ENCODE measurements at regions not wholly inside any gene's neighbourhood (a gene's known extent, or its start where the extent isn't known, plus 50 kb on each side); places are given as distances from the start of the nearest gene placed in this dataset.
"Not testable (repeated sequence)": the region's sequence is repeated elsewhere in the genome, so short reads cannot be mapped to it uniquely, and the experiment has no call there.

- CTCF ChIA-PET = interaction anchor here (1.7 kb wide), 1 partner anchor 27 kb away, joined by 8 read pairs; no protein-coding TSS in a partner anchor
- Mint-ChIP-seq H3K9me3 (ENCODE audit: low read depth) (no peaks in the 10 kb centered on the region), H3K4me3 (peak overlapping the region; percentile 20), H3K27me3 (peaks cover 30% of the 10 kb centered on the region), H3K36me3 (no peaks in the 10 kb centered on the region), H3K4me1 (peaks cover 30% of the 10 kb centered on the region), H3K27ac (peak overlapping the region; percentile 72)
- ATAC-seq (peak; percentile 85), DNase-seq (peak; percentile 84)
Observed at GRCh38 chr10:129057856-129058663, 409.0 kb upstream of the MGMT start.

GRCh38 chr10:129058664-129059155, 408.3 kb upstream of the MGMT start:
- Mint-ChIP-seq H3K36me3 (no peaks in the 10 kb centered on the region), H3K9me3 (ENCODE audit: low read depth) (no peaks in the 10 kb centered on the region), H3K4me3 (no peak overlapping the region), H3K27me3 (peaks cover 34% of the 10 kb centered on the region), H3K27ac (no peak overlapping the region), H3K4me1 (peaks cover 30% of the 10 kb centered on the region)
- DNase-seq (no peak), ATAC-seq (no peak)
- CTCF ChIA-PET = interaction anchor here (1.7 kb wide), 1 partner anchor 27 kb away, joined by 8 read pairs; no protein-coding TSS in a partner anchor

- Mint-ChIP-seq H3K27ac (no peak overlapping the region), H3K36me3 (no peaks in the 10 kb centered on the region), H3K4me3 (no peak overlapping the region), H3K27me3 (peaks cover 37% of the 10 kb centered on the region), H3K9me3 (ENCODE audit: low read depth) (no peaks in the 10 kb centered on the region), H3K4me1 (peaks cover 30% of the 10 kb centered on the region)
- DNase-seq = no peak
- ATAC-seq = no peak
- CTCF ChIA-PET = interaction anchor here (0.9 kb wide), 1 partner anchor 28 kb away, joined by 3 read pairs; no protein-coding TSS in a partner anchor
Observed at GRCh38 chr10:129059977-129060376, 407.1 kb upstream of the MGMT start.

- no peaks in the 10 kb centered on the region for H3K36me3 Mint-ChIP-seq
- no peak overlapping the region for H3K27ac Mint-ChIP-seq
- CTCF ChIA-PET = no interaction called here
Observed at GRCh38 chr10:129063212-129063611, 403.8 kb upstream of the MGMT start.

GRCh38 chr10:129063877-129064276, 403.2 kb upstream of the MGMT start:
- CTCF ChIA-PET = no interaction called here
- H3K4me3 Mint-ChIP-seq = no peak overlapping the region
- H3K36me3 Mint-ChIP-seq = no peaks in the 10 kb centered on the region
- H3K27ac Mint-ChIP-seq = no peak overlapping the region
- H3K4me1 Mint-ChIP-seq = peaks cover 7% of the 10 kb centered on the region
- ATAC-seq (no peak), DNase-seq (no peak)
- H3K27me3 Mint-ChIP-seq = peaks cover 36% of the 10 kb centered on the region
- H3K9me3 Mint-ChIP-seq (ENCODE audit: low read depth) = no peaks in the 10 kb centered on the region

More at GRCh38 chr10:129063212-129063611, 403.8 kb upstream of the MGMT start:
- H3K4me3 Mint-ChIP-seq = no peak overlapping the region
- H3K4me1 Mint-ChIP-seq = peaks cover 13% of the 10 kb centered on the region
- ATAC-seq = no peak
- no peaks in the 10 kb centered on the region for H3K9me3 Mint-ChIP-seq (ENCODE audit: low read depth)
- DNase-seq = no peak
- peaks cover 36% of the 10 kb centered on the region for H3K27me3 Mint-ChIP-seq

- CTCF ChIA-PET; DNase-seq; H3K27ac Mint-ChIP-seq; ATAC-seq; H3K36me3 Mint-ChIP-seq; H3K4me3 Mint-ChIP-seq; H3K9me3 Mint-ChIP-seq (ENCODE audit: low read depth); H3K4me1 Mint-ChIP-seq: not testable (repeated sequence)
- H3K27me3 Mint-ChIP-seq = peaks cover 17% of the 10 kb centered on the region
Observed at GRCh38 chr10:129066529-129066928, 400.5 kb upstream of the MGMT start.

- ATAC-seq; DNase-seq; H3K27ac Mint-ChIP-seq; H3K9me3 Mint-ChIP-seq (ENCODE audit: low read depth); H3K4me1 Mint-ChIP-seq; H3K36me3 Mint-ChIP-seq; H3K4me3 Mint-ChIP-seq; CTCF ChIA-PET; H3K27me3 Mint-ChIP-seq: not testable (repeated sequence)
Observed at GRCh38 chr10:129071411-129071810, 395.6 kb upstream of the MGMT start.

- no peaks in the 10 kb centered on the region for H3K4me1 Mint-ChIP-seq
- CTCF ChIA-PET = no interaction called here
- H3K9me3 Mint-ChIP-seq (ENCODE audit: low read depth) = peaks cover 3% of the 10 kb centered on the region
- H3K36me3 Mint-ChIP-seq = no peaks in the 10 kb centered on the region
- ATAC-seq (no peak), DNase-seq (no peak)
- no peak overlapping the region for H3K4me3 Mint-ChIP-seq
- no peak overlapping the region for H3K27ac Mint-ChIP-seq
- H3K27me3 Mint-ChIP-seq = no peaks in the 10 kb centered on the region
Observed at GRCh38 chr10:129074939-129075338, 392.1 kb upstream of the MGMT start.

GRCh38 chr10:129075508-129075907, 391.5 kb upstream of the MGMT start:
- H3K27me3 Mint-ChIP-seq = peaks cover 5% of the 10 kb centered on the region
- no peak overlapping the region for H3K27ac Mint-ChIP-seq
- H3K36me3 Mint-ChIP-seq = no peaks in the 10 kb centered on the region
- peaks cover 7% of the 10 kb centered on the region for H3K9me3 Mint-ChIP-seq (ENCODE audit: low read depth)
- no peak for DNase-seq
- no peak for ATAC-seq
- no peaks in the 10 kb centered on the region for H3K4me1 Mint-ChIP-seq
- CTCF ChIA-PET = no interaction called here
- H3K4me3 Mint-ChIP-seq = no peak overlapping the region

- CTCF ChIA-PET = no interaction called here
- H3K36me3 Mint-ChIP-seq = no peaks in the 10 kb centered on the region
- H3K9me3 Mint-ChIP-seq (ENCODE audit: low read depth) = peaks cover 7% of the 10 kb centered on the region
- peaks cover 9% of the 10 kb centered on the region for H3K27me3 Mint-ChIP-seq
- no peak overlapping the region for H3K4me3 Mint-ChIP-seq
- H3K27ac Mint-ChIP-seq = no peak overlapping the region
- no peak for ATAC-seq
- no peak for DNase-seq
- H3K4me1 Mint-ChIP-seq = no peaks in the 10 kb centered on the region
Observed at GRCh38 chr10:129075927-129076326, 391.1 kb upstream of the MGMT start.

- Mint-ChIP-seq H3K4me1 (no peaks in the 10 kb centered on the region), H3K36me3 (no peaks in the 10 kb centered on the region), H3K27ac (no peak overlapping the region), H3K9me3 (ENCODE audit: low read depth) (peaks cover 4% of the 10 kb centered on the region), H3K27me3 (peaks cover 11% of the 10 kb centered on the region), H3K4me3 (no peak overlapping the region)
- CTCF ChIA-PET = no interaction called here
- no peak for DNase-seq
- no peak for ATAC-seq
Observed at GRCh38 chr10:129078346-129078745, 388.7 kb upstream of the MGMT start.

- CTCF ChIA-PET = no interaction called here
- Mint-ChIP-seq H3K27me3 (peaks cover 11% of the 10 kb centered on the region), H3K36me3 (no peaks in the 10 kb centered on the region), H3K4me3 (no peak overlapping the region), H3K9me3 (ENCODE audit: low read depth) (peaks cover 4% of the 10 kb centered on the region), H3K4me1 (no peaks in the 10 kb centered on the region), H3K27ac (no peak overlapping the region)
- no peak for ATAC-seq
- DNase-seq = no peak
Observed at GRCh38 chr10:129078746-129079145, 388.3 kb upstream of the MGMT start.

- H3K27me3 Mint-ChIP-seq = peaks cover 11% of the 10 kb centered on the region
- H3K9me3 Mint-ChIP-seq (ENCODE audit: low read depth) = peaks cover 8% of the 10 kb centered on the region
- H3K4me3 Mint-ChIP-seq = no peak overlapping the region
- ATAC-seq = no peak
- CTCF ChIA-PET = no interaction called here
- no peak overlapping the region for H3K27ac Mint-ChIP-seq
- H3K36me3 Mint-ChIP-seq = no peaks in the 10 kb centered on the region
- H3K4me1 Mint-ChIP-seq = no peaks in the 10 kb centered on the region
- DNase-seq = no peak
Observed at GRCh38 chr10:129079705-129080104, 387.3 kb upstream of the MGMT start.

- ATAC-seq (no peak), DNase-seq (no peak)
- Mint-ChIP-seq H3K4me3 (no peak overlapping the region), H3K9me3 (ENCODE audit: low read depth) (peaks cover 7% of the 10 kb centered on the region), H3K36me3 (no peaks in the 10 kb centered on the region), H3K27ac (no peak overlapping the region), H3K4me1 (no peaks in the 10 kb centered on the region), H3K27me3 (peaks cover 3% of the 10 kb centered on the region)
- CTCF ChIA-PET = no interaction called here
Observed at GRCh38 chr10:129085811-129086210, 381.2 kb upstream of the MGMT start.
